ENCODE measurements at regions not wholly inside any gene's neighbourhood (a gene's known extent, or its start where the extent isn't known, plus 50 kb on each side); places are given as distances from the start of the nearest gene placed in this dataset.

DNA sequence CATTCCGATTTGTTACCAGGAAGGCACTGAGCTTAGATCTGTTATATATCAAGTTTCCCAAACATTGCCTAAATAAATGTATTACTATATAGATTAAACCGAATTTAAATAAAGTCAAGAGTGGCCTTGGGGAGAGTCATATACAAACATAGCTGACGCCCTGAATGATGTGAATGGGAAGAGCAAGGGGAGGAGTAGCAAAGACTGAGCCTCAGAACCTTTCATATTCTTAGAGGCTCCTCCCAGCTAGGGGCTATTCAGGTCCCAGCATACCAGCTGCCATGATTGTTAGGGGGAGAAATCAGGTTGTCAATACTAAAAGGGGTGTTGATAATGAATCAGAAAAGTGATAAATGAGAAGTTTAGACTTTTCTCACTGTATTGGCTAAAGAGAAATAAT, 64.7 kb upstream of the ITGB1 start:
- H3K27ac Mint-ChIP-seq, result no peak overlapping the region
- no peak for ATAC-seq (ENCODE audit: low read depth)
- Histone ChIP-seq H3K4me1 (ENCODE audit: control insufficient read depth in 2 of 2, insufficient read depth in 2 of 2, low read length in 2 of 2) (peaks cover 0 to 3% of the 10 kb centered on the region in 2 donors), H3K4me3 (ENCODE audit: control extremely low read depth in 1 of 5, extremely low read depth in 1 of 5, insufficient read depth in 1 of 5, low read depth in 2 of 5, low read length in 4 of 5) (no peak overlapping the region), H3K27ac (ENCODE audit: low read length in 2 of 2) (no peak overlapping the region), H3K4me2 (replicated peaks; ENCODE audit: low read depth, low read length, poor library complexity, severe bottlenecking) (no peak overlapping the region), H2AFZ (ENCODE audit: insufficient read depth, low read depth, low read length, poor library complexity, severe bottlenecking) (no peak overlapping the region), H3K9ac (ENCODE audit: low read length) (no peak overlapping the region), H3K36me3 (replicated peaks in 1 of 2; ENCODE audit: control extremely low read depth in 1 of 2, control insufficient read depth in 1 of 2, extremely low read depth in 1 of 2, insufficient read depth in 2 of 2, low read length in 1 of 2) (no peaks in the 10 kb centered on the region), H4K20me1 (ENCODE audit: control insufficient read depth, insufficient read depth, low read length, poor library complexity, severe bottlenecking) (no peaks in the 10 kb centered on the region), H3K79me2 (ENCODE audit: control insufficient read depth, insufficient read depth, low read length) (no peaks in the 10 kb centered on the region), H3K9me3 (ENCODE audit: control extremely low read depth in 1 of 3, control insufficient read depth in 2 of 3, insufficient read depth in 1 of 3, low read length in 2 of 3) (no peaks in the 10 kb centered on the region), H3K27me3 (replicated peaks in 1 of 4; ENCODE audit: control extremely low read depth in 1 of 4, control insufficient read depth in 3 of 4, insufficient read depth in 4 of 4, low read length in 3 of 4) (no peaks in the 10 kb centered on the region)
- TF ChIP-seq, protein P1, sequence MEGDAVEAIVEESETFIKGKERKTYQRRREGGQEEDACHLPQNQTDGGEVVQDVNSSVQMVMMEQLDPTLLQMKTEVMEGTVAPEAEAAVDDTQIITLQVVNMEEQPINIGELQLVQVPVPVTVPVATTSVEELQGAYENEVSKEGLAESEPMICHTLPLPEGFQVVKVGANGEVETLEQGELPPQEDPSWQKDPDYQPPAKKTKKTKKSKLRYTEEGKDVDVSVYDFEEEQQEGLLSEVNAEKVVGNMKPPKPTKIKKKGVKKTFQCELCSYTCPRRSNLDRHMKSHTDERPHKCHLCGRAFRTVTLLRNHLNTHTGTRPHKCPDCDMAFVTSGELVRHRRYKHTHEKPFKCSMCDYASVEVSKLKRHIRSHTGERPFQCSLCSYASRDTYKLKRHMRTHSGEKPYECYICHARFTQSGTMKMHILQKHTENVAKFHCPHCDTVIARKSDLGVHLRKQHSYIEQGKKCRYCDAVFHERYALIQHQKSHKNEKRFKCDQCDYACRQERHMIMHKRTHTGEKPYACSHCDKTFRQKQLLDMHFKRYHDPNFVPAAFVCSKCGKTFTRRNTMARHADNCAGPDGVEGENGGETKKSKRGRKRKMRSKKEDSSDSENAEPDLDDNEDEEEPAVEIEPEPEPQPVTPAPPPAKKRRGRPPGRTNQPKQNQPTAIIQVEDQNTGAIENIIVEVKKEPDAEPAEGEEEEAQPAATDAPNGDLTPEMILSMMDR (IDR thresholded peaks at IDR 0.05), result no peak
- H3K4me3 Mint-ChIP-seq, result no peak overlapping the region
- intact Hi-C loops (cut with micrococcal nuclease), result no loop called here
- no peaks in the 10 kb centered on the region for H3K9me3 Mint-ChIP-seq (ENCODE audit: insufficient read depth)
- DNase-seq, result no peak
- POLR2A ChIA-PET, result no interaction called here
- H3K27me3 Mint-ChIP-seq, result no peaks in the 10 kb centered on the region
- CTCF ChIA-PET, result interaction anchor here (1.3 kb wide), 1 partner anchor 14 kb away, joined by 3 read pairs; no protein-coding TSS in a partner anchor
- WGBS (ENCODE audit: insufficient coverage), result no CpG with 5 or more reads among the region's 3 CpGs
- H3K4me1 Mint-ChIP-seq, result peaks cover 24% of the 10 kb centered on the region

DNA sequence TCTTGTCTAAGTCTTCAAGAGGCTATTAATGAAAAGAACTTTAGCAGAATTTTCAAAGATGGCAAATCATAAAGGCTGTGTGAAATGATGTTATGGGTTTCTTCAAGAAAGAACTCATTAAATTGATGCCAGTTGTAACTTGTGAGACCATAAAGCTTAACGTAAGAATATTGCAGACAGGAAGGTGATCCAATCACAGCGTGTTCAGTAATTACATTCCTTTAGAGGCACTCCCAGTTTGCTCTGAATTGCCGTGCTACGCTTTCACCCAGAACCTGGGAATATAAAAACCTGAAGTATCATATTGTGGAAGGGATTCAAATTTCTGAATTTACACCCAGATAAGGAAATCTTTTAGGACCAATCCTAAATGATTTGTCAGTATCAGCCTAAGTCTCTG, 64.1 kb upstream of the ITGB1 start:
- Mint-ChIP-seq H3K9me3 (ENCODE audit: insufficient read depth) (no peaks in the 10 kb centered on the region), H3K27me3 (no peaks in the 10 kb centered on the region), H3K27ac (no peak overlapping the region), H3K4me1 (peaks cover 20% of the 10 kb centered on the region), H3K4me3 (no peak overlapping the region)
- CTCF ChIA-PET, result interaction anchor here (1.3 kb wide), 1 partner anchor 13 kb away, joined by 3 read pairs; no protein-coding TSS in a partner anchor
- WGBS (ENCODE audit: insufficient coverage), result 100% methylated on average over 1 of the region's 4 CpGs
- Histone ChIP-seq H3K27me3 (replicated peaks in 1 of 4; ENCODE audit: control extremely low read depth in 1 of 4, control insufficient read depth in 3 of 4, insufficient read depth in 4 of 4, low read length in 3 of 4) (no peaks in the 10 kb centered on the region), H2AFZ (ENCODE audit: insufficient read depth, low read depth, low read length, poor library complexity, severe bottlenecking) (no peak overlapping the region), H3K9me3 (ENCODE audit: control extremely low read depth in 1 of 3, control insufficient read depth in 2 of 3, insufficient read depth in 1 of 3, low read length in 2 of 3) (no peaks in the 10 kb centered on the region), H4K20me1 (ENCODE audit: control insufficient read depth, insufficient read depth, low read length, poor library complexity, severe bottlenecking) (no peaks in the 10 kb centered on the region), H3K79me2 (ENCODE audit: control insufficient read depth, insufficient read depth, low read length) (no peaks in the 10 kb centered on the region), H3K36me3 (replicated peaks in 1 of 2; ENCODE audit: control extremely low read depth in 1 of 2, control insufficient read depth in 1 of 2, extremely low read depth in 1 of 2, insufficient read depth in 2 of 2, low read length in 1 of 2) (no peaks in the 10 kb centered on the region), H3K4me2 (replicated peaks; ENCODE audit: low read depth, low read length, poor library complexity, severe bottlenecking) (no peak overlapping the region), H3K4me1 (ENCODE audit: control insufficient read depth in 2 of 2, insufficient read depth in 2 of 2, low read length in 2 of 2) (no peaks in the 10 kb centered on the region), H3K27ac (ENCODE audit: low read length in 2 of 2) (no peak overlapping the region), H3K9ac (ENCODE audit: low read length) (no peak overlapping the region), H3K4me3 (ENCODE audit: control extremely low read depth in 1 of 5, extremely low read depth in 1 of 5, insufficient read depth in 1 of 5, low read depth in 2 of 5, low read length in 4 of 5) (no peak overlapping the region)
- DNase-seq (no peak), ATAC-seq (ENCODE audit: low read depth) (no peak)
- intact Hi-C loops (cut with micrococcal nuclease), result no loop called here
- POLR2A ChIA-PET, result no interaction called here
- TF ChIP-seq, protein P1 (IDR thresholded peaks at IDR 0.05), result no peak
- no peak for TF ChIP-seq EZH2 (IDR thresholded peaks at IDR 0.05; ENCODE audit: borderline replicate concordance, insufficient read depth, low read depth, low read length, poor library complexity, severe bottlenecking)

All from B cell (primary cell).